Sigmoid colon (tissue), 6 donors: ENCODE measurements at regions not wholly inside any gene's neighbourhood (a gene's known extent, or its start where the extent isn't known, plus 50 kb on each side); places are given as distances from the start of the nearest gene placed in this dataset.

Experiments
- DNase-seq: peaks from one replicate; pipeline ENCODE4 v3.0.0-alpha.2; 2019
- H3K27ac ChIP-seq, 4 donors: fragments of 200-600 bp; sonication (generic); one replicate each; pipeline ENCODE4 v1.5.1; 2016 to 2019; ENCODE audit warnings: mild to moderate bottlenecking in 1 of 4
- H3K27me3 ChIP-seq, 3 donors: fragments of 200-600 bp; sonication (generic); one replicate each; pipeline ENCODE4 v1.5.1; 2019; ENCODE audit warnings: mild to moderate bottlenecking in 1 of 3
- H3K36me3 ChIP-seq, 4 donors: fragments of 200-600 bp; sonication (generic); one replicate each; pipeline ENCODE4 v1.5.1; 2016 to 2019
- H3K4me1 ChIP-seq, 4 donors: fragments of 200-600 bp; sonication (generic); one replicate each; pipeline ENCODE4 v1.5.1; 2017 to 2019
- H3K4me3 ChIP-seq, 4 donors: fragments of 200-600 bp; sonication (generic); one replicate each; pipeline ENCODE4 v1.5.1; 2017 to 2019; ENCODE audit warnings: mild to moderate bottlenecking in 2 of 4, moderate library complexity in 1 of 4
- H3K9me3 ChIP-seq, 4 donors: fragments of 200-600 bp in 3 of 4; sonication (generic) in 3 of 4; one replicate each; pipeline versions ENCODE4 v1.5.1 to v1.6.1; 2013 to 2019
- CTCF ChIP-seq, 4 experiments: fragments of 450-650 bp in 3 of 4; fragments of 200-600 bp in 1 of 4; IDR thresholded peaks; one replicate each; pipeline ENCODE4 v1.5.1; 2016 to 2019; ENCODE audit warnings: antibody characterized with exemption in 4 of 4, mild to moderate bottlenecking in 3 of 4, moderate library complexity in 2 of 4
- EP300 ChIP-seq, 4 donors: sonication (generic); formaldehyde crosslinking; IDR thresholded peaks; one replicate each; pipeline ENCODE4 v1.6.1; 2017; ENCODE audit warnings: antibody characterized with exemption in 4 of 4
- POLR2A ChIP-seq, 2 donors: fragments of 450-650 bp; IDR thresholded peaks; one replicate each; pipeline ENCODE4 v1.6.1; 2016; ENCODE audit warnings: antibody characterized with exemption in 2 of 2, mild to moderate bottlenecking in 2 of 2, moderate library complexity in 2 of 2
- POLR2AphosphoS5 ChIP-seq, 4 donors: sonication (generic); formaldehyde crosslinking; IDR thresholded peaks; one replicate each; pipeline ENCODE4 v1.6.1; 2017; ENCODE audit warnings: antibody characterized with exemption in 4 of 4
- WGBS, 2 donors: extraction: QIAGEN DNeasy Blood & Tissue Kit; methylation state at CpG; one replicate each; pipeline ENCODE4 v1.1.7; 2013; 5-methylcytosine and 5-hydroxymethylcytosine counted together
- intact Hi-C: fragments of 100-400 bp; cut with DNase I; formaldehyde crosslinking; loops from one replicate; pipeline ENCODE4 v1.15.1; 2023
- donor health status: healthy with polysubstance abuse.
- donor health status: healthy.

DNA sequence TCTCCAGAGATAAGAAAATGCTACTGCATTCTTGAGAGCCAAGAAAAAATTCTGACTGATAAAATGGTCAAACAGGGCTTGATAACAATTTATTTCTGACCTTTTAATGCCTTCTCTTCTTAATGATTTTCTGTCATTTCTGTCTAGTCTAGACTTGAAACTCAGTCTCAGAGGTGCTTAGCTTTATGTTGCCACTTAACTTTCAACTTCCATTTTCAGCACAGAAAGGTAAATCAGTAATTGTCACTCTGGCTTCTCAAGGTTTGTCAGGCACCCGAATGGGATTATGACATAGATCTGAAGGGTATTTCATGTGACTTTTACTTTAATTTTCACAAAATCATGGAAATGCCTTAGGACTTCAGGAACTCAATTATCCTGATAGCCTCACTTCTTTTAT is 155.4 kb upstream of the GBE1 start:
- TF ChIP-seq POLR2A (IDR thresholded peaks at IDR 0.05), result no peak
- TF ChIP-seq CTCF (IDR thresholded peaks at IDR 0.05), result no peak
- no peak for TF ChIP-seq EP300 (IDR thresholded peaks at IDR 0.05)
- TF ChIP-seq POLR2AphosphoS5 (IDR thresholded peaks at IDR 0.05), result no peak
- intact Hi-C loops, result no loop called here
- no peak overlapping the region for H3K27ac ChIP-seq
- 65 to 84% methylated on average over 1 of the region's 1 CpG for WGBS, 2 donors
- no peaks in the 10 kb centered on the region for H3K9me3 ChIP-seq
- DNase-seq, result no peak
- no peak overlapping the region for H3K4me3 ChIP-seq
- no peaks in the 10 kb centered on the region for H3K36me3 ChIP-seq
- H3K4me1 ChIP-seq, result no peaks in the 10 kb centered on the region
- H3K27me3 ChIP-seq, result no peaks in the 10 kb centered on the region

- H3K9me3 ChIP-seq, result no peaks in the 10 kb centered on the region
- H3K27me3 ChIP-seq, result no peaks in the 10 kb centered on the region
- no peak for DNase-seq
- WGBS, 2 donors, result 91% methylated on average over 1 of the region's 1 CpG
- intact Hi-C loops, result no loop called here
- no peak overlapping the region for H3K27ac ChIP-seq
- no peaks in the 10 kb centered on the region for H3K4me1 ChIP-seq
- TF ChIP-seq CTCF (IDR thresholded peaks at IDR 0.05) (no peak), EP300 (IDR thresholded peaks at IDR 0.05) (no peak), POLR2AphosphoS5 (IDR thresholded peaks at IDR 0.05) (no peak), POLR2A (IDR thresholded peaks at IDR 0.05) (no peak)
- no peak overlapping the region for H3K4me3 ChIP-seq
- H3K36me3 ChIP-seq, result no peaks in the 10 kb centered on the region
Measured at GRCh38 chr3:81913886-81914663, 152.6 kb upstream of the GBE1 start.

DNA sequence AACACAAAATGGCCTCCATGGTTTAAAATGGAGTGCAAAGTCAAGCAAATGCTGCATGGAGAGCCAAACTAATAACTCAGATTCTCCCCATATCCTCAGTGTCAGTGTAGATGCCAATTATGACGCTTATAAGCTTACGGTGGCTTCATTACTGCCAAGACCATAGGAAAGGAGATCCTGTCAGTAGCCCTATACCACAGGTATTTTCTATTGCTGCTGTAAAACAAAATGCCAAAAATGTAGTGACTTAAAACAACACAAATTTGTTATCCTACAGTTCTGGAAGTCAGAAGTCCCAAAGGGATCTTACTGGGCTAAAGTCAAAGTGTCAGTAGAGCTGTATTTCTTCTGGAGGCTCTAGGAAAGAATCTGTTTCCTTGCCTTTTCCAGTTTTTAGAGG is 149.8 kb upstream of the GBE1 start:
- no peak for TF ChIP-seq CTCF (IDR thresholded peaks at IDR 0.05)
- no peak for TF ChIP-seq POLR2AphosphoS5 (IDR thresholded peaks at IDR 0.05)
- TF ChIP-seq POLR2A (IDR thresholded peaks at IDR 0.05), result no peak
- no peak for TF ChIP-seq EP300 (IDR thresholded peaks at IDR 0.05)
- no peaks in the 10 kb centered on the region for H3K4me1 ChIP-seq
- no peaks in the 10 kb centered on the region for H3K36me3 ChIP-seq
- DNase-seq, result no peak
- no peak overlapping the region for H3K27ac ChIP-seq
- no peaks in the 10 kb centered on the region for H3K9me3 ChIP-seq
- intact Hi-C loops, result no loop called here
- no peaks in the 10 kb centered on the region for H3K27me3 ChIP-seq
- 91 to 95% methylated on average over 2 of the region's 2 CpGs for WGBS, 2 donors
- no peak overlapping the region for H3K4me3 ChIP-seq

DNA sequence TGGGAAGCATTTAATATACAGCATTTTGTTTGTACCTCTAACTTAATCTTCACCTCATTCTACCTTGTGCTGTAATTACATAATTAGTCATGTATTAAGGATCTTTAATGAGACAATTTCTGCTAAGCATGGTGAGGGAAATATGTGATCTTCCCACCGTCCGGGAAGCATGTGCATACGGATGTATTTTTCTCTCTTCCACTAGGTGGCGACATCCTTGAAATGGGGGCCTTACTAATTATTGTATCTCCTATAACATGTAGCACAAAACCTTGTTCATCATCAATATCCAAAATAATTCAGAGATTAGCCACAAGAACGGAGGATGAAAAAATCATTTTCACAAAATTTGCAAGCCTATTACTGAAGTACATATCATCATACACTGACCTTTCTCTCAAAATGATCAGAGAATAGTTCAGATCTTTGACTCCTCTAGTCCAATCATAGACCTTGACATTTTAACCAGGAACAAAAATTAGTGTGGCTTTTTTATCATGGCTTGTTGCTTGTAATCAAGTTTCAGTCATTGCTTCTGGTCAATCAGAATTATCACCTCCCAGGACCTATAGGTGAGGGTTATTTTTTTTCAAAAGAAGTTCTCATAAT is 148.9 kb upstream of the GBE1 start:
- no peak overlapping the region for H3K27ac ChIP-seq
- no peak overlapping the region for H3K4me3 ChIP-seq
- H3K36me3 ChIP-seq, result no peaks in the 10 kb centered on the region
- no peak for DNase-seq
- intact Hi-C loops, result no loop called here
- no peaks in the 10 kb centered on the region for H3K27me3 ChIP-seq
- no peaks in the 10 kb centered on the region for H3K4me1 ChIP-seq
- no peaks in the 10 kb centered on the region for H3K9me3 ChIP-seq
- TF ChIP-seq EP300 (IDR thresholded peaks at IDR 0.05) (no peak), CTCF (IDR thresholded peaks at IDR 0.05) (peak in 2 of 4 experiments; percentile 28 to 63), POLR2A (IDR thresholded peaks at IDR 0.05) (no peak), POLR2AphosphoS5 (IDR thresholded peaks at IDR 0.05) (no peak)
- 5 to 13% methylated on average over 5 of the region's 5 CpGs for whole genome bisulfite sequencing, 2 donors
